GM19395 (cell line): ENCODE measurements at regions not wholly inside any gene's neighbourhood (a gene's known extent, or its start where the extent isn't known, plus 50 kb on each side); places are given as distances from the start of the nearest gene placed in this dataset.
"Not testable (repeated sequence)": the region's sequence is repeated elsewhere in the genome, so short reads cannot be mapped to it uniquely, and the experiment has no call there.

ENCODE experiments used
- ATAC-seq: cut with Tn5 transposase; IDR thresholded peaks from one replicate; pipeline ENCODE4 v1.9.1; 2021; ENCODE audit warnings: mild to moderate bottlenecking, moderate library complexity; ENCODE audit not compliant: unreplicated experiment

GRCh38 chr20:48411919-48412522, 415.8 kb downstream of the PREX1 start:
- ATAC-seq, result no peak

- ATAC-seq, result no peak
Measured at GRCh38 chr20:48411245-48411644, 416.6 kb downstream of the PREX1 start.

- ATAC-seq, result no peak
Measured at GRCh38 chr20:48409055-48409615, 418.7 kb downstream of the PREX1 start.

GRCh38 chr20:48407710-48408109, 420.1 kb downstream of the PREX1 start:
- no peak for ATAC-seq

GRCh38 chr20:48406912-48407340, 420.9 kb downstream of the PREX1 start:
- no peak for ATAC-seq

- ATAC-seq, result no peak
Measured at GRCh38 chr20:48406498-48406897, 421.3 kb downstream of the PREX1 start.

GRCh38 chr20:48405909-48406308, 421.9 kb downstream of the PREX1 start:
- ATAC-seq, result no peak

- no peak for ATAC-seq
Measured at GRCh38 chr20:48404598-48404997, 423.2 kb downstream of the PREX1 start.

- ATAC-seq, result no peak
Measured at GRCh38 chr20:48403167-48403761, 424.5 kb downstream of the PREX1 start.

- no peak for ATAC-seq
Measured at GRCh38 chr20:48401359-48401758, 426.4 kb downstream of the PREX1 start.

GRCh38 chr20:48400009-48400408, 427.8 kb downstream of the PREX1 start:
- ATAC-seq, result no peak

- no peak for ATAC-seq
Measured at GRCh38 chr20:48398506-48399449, 429.0 kb downstream of the PREX1 start.

GRCh38 chr20:48396981-48397861, 430.6 kb downstream of the PREX1 start:
- ATAC-seq, result not testable (repeated sequence)

GRCh38 chr20:48395816-48396546, 431.8 kb downstream of the PREX1 start:
- ATAC-seq, result no peak

GRCh38 chr20:48394415-48395081, 433.3 kb downstream of the PREX1 start:
- no peak for ATAC-seq

- no peak for ATAC-seq
Measured at GRCh38 chr20:48393737-48394314, 434.0 kb downstream of the PREX1 start.

GRCh38 chr20:48393311-48393685, 434.5 kb downstream of the PREX1 start:
- ATAC-seq, result no peak

- ATAC-seq, result no peak
Measured at GRCh38 chr20:48392407-48393310, 435.1 kb downstream of the PREX1 start.
